ACC112 (cell line): ENCODE measurements at regions not wholly inside any gene's neighbourhood (a gene's known extent, or its start where the extent isn't known, plus 50 kb on each side); places are given as distances from the start of the nearest gene placed in this dataset.
A peak's percentile ranks its signal among the peaks of the same experiment; 100 is the strongest.

Source experiments
- H2AFZ ChIP-seq: fragments of 200-600 bp; sonication (generic); one replicate; pipeline ENCODE4 v1.6.0; 2017; ENCODE audit warnings: antibody characterized with exemption, low read length; ENCODE audit not compliant: unreplicated experiment
- H3K27ac ChIP-seq: fragments of 200-600 bp; sonication (generic); 2 replicates; pipeline ENCODE4 v1.5.1; 2014; ENCODE audit warnings: low read depth, mild to moderate bottlenecking, antibody characterized with exemption, low read length, moderate library complexity
- H3K27me3 ChIP-seq: fragments of 200-600 bp; sonication (generic); 2 replicates; pipeline ENCODE4 v1.6.1; 2014; ENCODE audit warnings: mild to moderate bottlenecking, antibody characterized with exemption, low read length, moderate library complexity, mixed read lengths; ENCODE audit not compliant: insufficient read depth
- H3K36me3 ChIP-seq: fragments of 200-600 bp; sonication (generic); 2 replicates; pipeline ENCODE4 v1.6.1; 2016; ENCODE audit warnings: mild to moderate bottlenecking, antibody characterized with exemption, low read length, moderate library complexity, mixed read lengths; ENCODE audit not compliant: insufficient read depth
- H3K4me1 ChIP-seq: fragments of 200-600 bp; sonication (generic); one replicate; pipeline ENCODE4 v1.6.1; 2016; ENCODE audit warnings: low read length, mixed read lengths; ENCODE audit not compliant: insufficient read depth, unreplicated experiment, control insufficient read depth
- H3K4me3 ChIP-seq: fragments of 200-600 bp; sonication (generic); 2 replicates; pipeline ENCODE4 v1.5.1; 2014; ENCODE audit warnings: mild to moderate bottlenecking, low read depth, low read length
- H3K79me2 ChIP-seq: fragments of 200-600 bp; sonication (generic); one replicate; pipeline ENCODE4 v1.6.0; 2016; ENCODE audit warnings: low read length; ENCODE audit not compliant: control insufficient read depth, unreplicated experiment, insufficient read depth

DNA sequence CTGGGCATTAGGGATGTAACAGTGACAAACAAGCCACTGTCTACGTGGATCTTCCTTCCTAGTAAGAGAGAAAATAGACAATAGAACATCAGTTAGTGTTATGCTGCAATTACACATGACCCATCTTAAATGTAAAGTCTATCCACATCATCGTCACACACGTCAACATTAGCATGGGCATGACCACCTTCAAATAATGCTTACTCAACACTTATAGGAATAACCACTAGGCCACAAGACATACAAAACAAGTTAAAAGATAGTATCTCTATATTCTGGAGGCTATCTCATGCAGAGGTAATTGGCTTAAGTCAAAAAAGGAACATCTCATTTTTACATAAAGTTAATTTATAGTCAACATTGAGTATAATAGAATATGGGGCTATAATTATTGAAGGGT, 156.5 kb downstream of the MOXD1 start:
- Histone ChIP-seq H3K79me2 (no peaks in the 10 kb centered on the region), H2AFZ (no peak overlapping the region), H3K36me3 (no peaks in the 10 kb centered on the region), H3K27me3 (no peaks in the 10 kb centered on the region), H3K27ac (no peak overlapping the region), H3K4me3 (no peak overlapping the region), H3K4me1 (no peaks in the 10 kb centered on the region)

DNA sequence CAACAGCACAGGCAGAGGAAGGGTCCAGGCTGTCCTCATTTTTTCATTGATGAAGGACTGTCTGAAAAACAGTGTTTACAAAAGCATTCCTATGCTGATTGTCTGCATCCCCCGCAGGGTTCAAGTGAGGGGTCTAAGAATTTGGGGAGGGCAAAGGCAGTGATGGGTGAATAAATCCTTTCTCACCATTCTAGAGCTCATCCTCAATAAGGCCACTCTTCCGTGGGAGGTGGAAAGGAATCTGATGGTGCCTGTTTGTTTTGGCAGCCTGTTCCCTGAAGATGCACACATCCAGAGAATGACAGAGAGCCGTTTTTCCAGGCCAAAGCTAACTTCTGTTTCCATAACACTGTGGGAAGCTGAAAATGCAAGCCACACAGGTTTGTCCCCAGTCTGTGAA, 164.5 kb downstream of the MOXD1 start:
- Histone ChIP-seq H2AFZ (peak overlapping the region; percentile 18), H3K4me3 (no peak overlapping the region), H3K4me1 (peaks cover 4% of the 10 kb centered on the region), H3K36me3 (no peaks in the 10 kb centered on the region), H3K27me3 (no peaks in the 10 kb centered on the region), H3K79me2 (no peaks in the 10 kb centered on the region), H3K27ac (no peak overlapping the region)

DNA sequence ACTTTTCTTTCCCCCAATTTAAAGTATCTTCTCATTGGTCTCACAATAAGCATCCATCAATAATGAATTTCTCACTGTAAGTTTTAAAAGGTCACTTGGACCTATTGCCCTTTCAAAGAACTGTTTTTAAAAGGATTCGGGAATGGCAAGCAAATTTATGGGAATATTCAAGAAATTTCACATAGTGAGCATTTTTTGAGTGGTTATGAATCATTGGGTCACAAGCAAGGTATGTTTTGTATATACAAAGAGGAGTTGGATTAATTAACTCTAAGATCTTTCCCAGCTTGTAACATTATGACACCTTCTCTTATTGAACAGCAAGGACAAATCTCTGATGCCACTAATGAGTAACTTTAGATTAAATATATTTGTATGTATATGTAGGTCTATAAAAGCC, 165.0 kb downstream of the MOXD1 start:
- Histone ChIP-seq H2AFZ (no peak overlapping the region), H3K36me3 (no peaks in the 10 kb centered on the region), H3K4me1 (peaks cover 4% of the 10 kb centered on the region), H3K27ac (no peak overlapping the region), H3K4me3 (no peak overlapping the region), H3K27me3 (no peaks in the 10 kb centered on the region), H3K79me2 (no peaks in the 10 kb centered on the region)

DNA sequence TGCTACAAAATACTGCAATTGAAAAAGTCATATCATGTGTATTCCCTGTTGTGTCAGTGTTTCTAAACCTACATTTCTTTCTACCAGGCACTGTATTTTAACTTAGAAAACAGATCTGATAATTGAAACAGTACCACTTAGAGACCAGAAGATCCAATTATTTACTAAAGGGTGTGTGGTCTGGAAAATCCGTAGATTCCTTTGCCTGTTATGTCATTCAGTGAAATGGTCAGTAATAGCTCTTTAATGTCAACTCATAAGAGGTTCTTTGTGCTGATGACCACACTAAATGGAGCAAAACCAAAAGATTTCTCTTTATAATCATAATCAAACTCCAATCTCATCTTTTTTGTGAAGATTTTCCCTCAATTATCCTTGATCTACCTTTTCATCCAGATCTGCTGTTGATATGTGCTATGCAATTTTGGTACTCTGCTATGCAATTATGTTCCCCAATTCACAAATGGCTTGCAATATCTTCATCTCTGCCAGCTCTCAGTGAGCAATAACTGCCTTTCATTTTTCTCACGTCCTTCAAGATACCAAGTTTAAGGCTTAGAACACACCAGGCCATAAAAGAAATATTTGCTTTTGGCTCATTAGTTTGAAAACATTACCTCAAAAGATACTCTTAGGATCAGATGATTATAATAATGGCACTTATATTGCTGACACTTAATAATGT, 165.5 kb downstream of the MOXD1 start:
- Histone ChIP-seq H2AFZ (no peak overlapping the region), H3K4me1 (peaks cover 4% of the 10 kb centered on the region), H3K4me3 (no peak overlapping the region), H3K36me3 (no peaks in the 10 kb centered on the region), H3K27me3 (no peaks in the 10 kb centered on the region), H3K27ac (no peak overlapping the region), H3K79me2 (no peaks in the 10 kb centered on the region)

DNA sequence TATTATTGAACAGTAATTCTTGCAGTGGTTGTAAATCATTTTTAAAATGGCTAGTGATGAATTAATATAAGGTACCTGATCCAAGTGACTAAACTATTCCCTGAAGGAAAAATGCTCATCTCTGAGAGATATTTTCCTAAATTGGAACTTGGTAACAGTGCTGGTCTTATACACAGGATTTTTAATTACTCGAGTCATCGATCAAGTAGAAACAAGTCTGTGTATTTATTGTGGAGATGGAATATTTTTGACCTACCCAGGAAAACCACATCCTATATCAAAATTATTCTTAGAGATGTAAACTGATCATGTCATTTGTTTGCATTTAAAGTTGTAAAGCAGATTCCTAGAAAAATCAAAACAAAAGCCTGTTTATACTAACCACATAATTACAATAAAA, 166.9 kb downstream of the MOXD1 start:
- Histone ChIP-seq H3K79me2 (no peaks in the 10 kb centered on the region), H3K4me1 (peaks cover 4% of the 10 kb centered on the region), H3K36me3 (no peaks in the 10 kb centered on the region), H3K27me3 (no peaks in the 10 kb centered on the region), H3K27ac (no peak overlapping the region), H2AFZ (no peak overlapping the region), H3K4me3 (no peak overlapping the region)

DNA sequence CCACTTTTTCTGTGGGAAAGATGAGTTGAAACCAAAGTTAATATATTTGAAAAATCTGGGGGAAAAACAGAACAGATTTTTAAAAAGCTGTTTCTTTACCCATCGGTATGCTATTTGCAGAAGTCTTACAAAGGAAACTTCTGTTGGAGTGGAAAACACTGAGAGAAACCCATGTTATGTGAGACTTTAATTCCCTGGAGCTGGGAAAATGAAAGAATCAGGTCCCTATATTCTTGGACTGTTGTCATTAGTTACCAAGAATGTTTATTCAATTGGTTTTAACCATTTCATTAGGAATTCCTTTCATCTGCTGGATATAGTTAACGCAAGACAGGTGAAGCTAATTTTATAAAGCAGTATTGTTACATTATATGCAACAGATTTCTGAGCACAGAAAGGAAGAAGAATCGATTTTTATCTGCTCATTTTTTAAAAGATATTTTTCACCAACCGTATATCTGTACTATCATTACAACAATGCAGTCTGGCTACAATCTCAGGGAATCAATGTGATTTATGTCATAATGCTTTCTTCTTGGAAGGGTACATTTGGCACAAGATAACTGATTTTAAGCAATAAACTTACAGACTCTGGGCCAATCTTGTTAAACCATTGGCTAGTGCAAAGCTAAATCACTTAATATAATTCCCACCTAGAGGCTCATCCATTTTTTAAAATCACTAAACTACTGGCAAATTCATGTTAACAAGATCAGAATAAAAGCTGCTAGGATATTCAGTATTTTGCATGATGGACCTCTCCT, 170.0 kb downstream of the MOXD1 start:
- H2AFZ ChIP-seq = no peak overlapping the region
- H3K27ac ChIP-seq = no peak overlapping the region
- H3K4me3 ChIP-seq = no peak overlapping the region
- no peaks in the 10 kb centered on the region for H3K4me1 ChIP-seq
- no peaks in the 10 kb centered on the region for H3K36me3 ChIP-seq
- H3K27me3 ChIP-seq = no peaks in the 10 kb centered on the region
- H3K79me2 ChIP-seq = no peaks in the 10 kb centered on the region

DNA sequence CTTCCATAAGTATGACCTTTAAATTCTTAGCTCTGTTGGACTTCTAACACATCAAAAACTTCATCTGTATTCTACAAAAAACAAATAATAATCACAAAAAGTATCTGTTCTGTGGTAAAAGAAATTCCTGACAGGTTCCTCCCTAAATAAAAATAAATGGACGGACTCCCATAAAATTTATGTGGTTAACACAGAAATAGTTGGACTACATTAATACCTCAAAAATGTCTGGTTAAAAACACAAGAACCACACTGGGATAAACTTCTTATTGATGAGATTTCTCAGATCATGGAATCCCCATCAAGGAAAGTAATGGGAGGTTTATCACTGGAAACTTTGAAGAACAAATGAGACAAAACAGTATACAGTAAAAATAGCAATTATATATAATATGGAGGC, 172.4 kb downstream of the MOXD1 start:
- H3K4me3 ChIP-seq = no peak overlapping the region

DNA sequence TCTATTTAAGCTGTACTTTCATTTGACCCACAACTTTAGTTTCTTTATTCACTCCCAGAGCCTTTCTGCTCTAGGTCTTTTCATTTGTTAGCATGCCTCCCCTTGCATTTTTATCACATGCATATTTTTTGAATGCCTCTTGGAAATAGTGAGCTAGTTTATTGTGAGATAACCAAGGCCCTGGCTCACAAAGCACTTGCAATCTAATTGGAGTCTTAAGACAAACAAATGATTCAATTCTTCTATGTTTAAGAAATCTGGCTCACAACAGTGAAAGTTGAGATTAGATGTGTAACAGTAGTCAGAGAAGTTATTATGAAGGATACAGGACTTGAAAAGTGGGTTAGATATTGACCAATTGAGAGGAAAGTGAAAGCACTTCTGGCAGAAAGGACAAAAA, 173.4 kb downstream of the MOXD1 start:
- no peaks in the 10 kb centered on the region for H3K79me2 ChIP-seq
- H2AFZ ChIP-seq = no peak overlapping the region
- no peak overlapping the region for H3K27ac ChIP-seq
- no peaks in the 10 kb centered on the region for H3K27me3 ChIP-seq
- no peak overlapping the region for H3K4me3 ChIP-seq
- no peaks in the 10 kb centered on the region for H3K4me1 ChIP-seq
- no peaks in the 10 kb centered on the region for H3K36me3 ChIP-seq

More for the DNA sequence above, 172.4 kb downstream of the MOXD1 start:
- Histone ChIP-seq H3K79me2 (no peaks in the 10 kb centered on the region), H3K4me1 (no peaks in the 10 kb centered on the region), H3K27ac (no peak overlapping the region), H3K27me3 (no peaks in the 10 kb centered on the region), H3K36me3 (no peaks in the 10 kb centered on the region), H2AFZ (no peak overlapping the region)

DNA sequence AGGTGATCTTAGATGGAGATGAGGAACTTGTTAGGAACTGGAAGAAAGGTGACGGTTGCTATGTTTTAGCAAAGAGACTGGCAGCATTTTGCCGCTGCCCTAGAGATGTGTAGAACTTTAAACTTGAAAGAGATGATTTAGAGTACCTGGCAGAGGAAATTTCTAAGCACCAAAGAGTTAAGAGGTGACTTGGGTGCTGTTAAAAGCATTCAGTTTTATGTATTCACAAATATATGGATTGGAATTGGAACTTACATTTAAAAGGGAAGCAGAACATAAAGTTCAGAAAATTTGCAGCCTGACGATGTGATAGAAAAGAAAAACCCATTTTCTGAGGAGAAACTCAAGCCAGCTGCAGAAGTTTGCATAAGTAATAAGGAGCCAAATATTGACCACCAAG, 176.3 kb downstream of the MOXD1 start:
- Histone ChIP-seq H3K36me3 (no peaks in the 10 kb centered on the region), H3K79me2 (no peaks in the 10 kb centered on the region), H3K4me3 (no peak overlapping the region), H3K27me3 (no peaks in the 10 kb centered on the region), H3K27ac (no peak overlapping the region), H2AFZ (no peak overlapping the region), H3K4me1 (no peaks in the 10 kb centered on the region)

DNA sequence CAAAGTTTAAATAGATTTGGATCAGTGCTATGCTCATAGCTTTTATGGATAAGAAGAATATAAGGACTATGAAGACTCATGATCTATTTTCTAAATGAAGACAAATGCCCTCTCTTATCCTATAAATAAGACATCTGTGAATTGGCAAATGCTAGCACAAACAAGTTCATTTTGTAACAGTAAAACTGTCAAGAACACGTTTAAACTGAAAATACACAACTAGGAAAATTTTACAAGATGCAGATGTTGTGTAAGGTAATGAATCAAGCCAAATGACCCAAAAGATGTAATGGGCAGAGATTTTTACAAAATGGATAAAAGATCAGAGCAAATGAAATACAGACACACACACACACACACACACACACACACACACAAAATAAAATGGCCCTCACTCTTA, 180.5 kb downstream of the MOXD1 start:
- H3K79me2 ChIP-seq = no peaks in the 10 kb centered on the region
- no peak overlapping the region for H3K27ac ChIP-seq
- H3K27me3 ChIP-seq = no peaks in the 10 kb centered on the region
- H3K4me1 ChIP-seq = peaks cover 8% of the 10 kb centered on the region
- no peak overlapping the region for H3K4me3 ChIP-seq
- no peak overlapping the region for H2AFZ ChIP-seq
- no peaks in the 10 kb centered on the region for H3K36me3 ChIP-seq

DNA sequence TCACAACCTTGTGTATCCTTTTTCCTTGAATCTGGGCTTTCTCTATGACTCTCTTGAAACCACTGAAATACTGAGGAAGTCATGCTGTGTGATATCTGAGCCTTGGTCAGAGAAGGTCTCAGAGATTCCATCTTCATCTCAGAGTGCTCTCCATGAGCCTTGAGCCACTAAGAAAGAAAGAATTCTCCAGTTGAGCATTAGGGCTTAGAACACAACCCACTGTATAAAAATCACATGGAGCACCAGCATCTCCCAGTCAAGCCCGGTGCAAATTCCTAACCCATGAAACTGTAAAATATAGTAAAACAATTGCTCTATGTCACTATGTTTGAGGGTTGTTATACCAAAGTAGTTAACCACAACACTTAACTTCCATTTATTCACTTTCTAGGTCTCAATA, 181.4 kb downstream of the MOXD1 start:
- Histone ChIP-seq H2AFZ (no peak overlapping the region), H3K36me3 (no peaks in the 10 kb centered on the region), H3K4me1 (peaks cover 8% of the 10 kb centered on the region), H3K4me3 (no peak overlapping the region), H3K79me2 (no peaks in the 10 kb centered on the region), H3K27ac (no peak overlapping the region), H3K27me3 (no peaks in the 10 kb centered on the region)
